Neural cell (in vitro differentiated cells): ENCODE measurements at regions not wholly inside any gene's neighbourhood (a gene's known extent, or its start where the extent isn't known, plus 50 kb on each side); places are given as distances from the start of the nearest gene placed in this dataset.
"Not testable (repeated sequence)": the region's sequence is repeated elsewhere in the genome, so short reads cannot be mapped to it uniquely, and the experiment has no call there.

Experiments
- H2AFZ ChIP-seq: fragments of 200-600, 300-800 bp; sonication (generic), shearing (Covaris generic); 2 replicates; pipeline ENCODE4 v1.6.0; 2014; ENCODE audit warnings: low read depth, mild to moderate bottlenecking, antibody characterized with exemption, low read length, moderate library complexity
- H3F3A ChIP-seq: fragments of 200-600 bp; shearing (Covaris generic); 2 replicates; pipeline ENCODE4 v1.6.1; 2016; ENCODE audit warnings: mild to moderate bottlenecking, moderate library complexity, mixed read lengths, antibody characterized with exemption, low read length; ENCODE audit not compliant: insufficient read depth, poor library complexity, severe bottlenecking
- H3K27ac ChIP-seq: fragments of 200-600, 300-800 bp; sonication (generic), shearing (Covaris generic); 2 replicates; pipeline ENCODE4 v1.5.1; 2014; ENCODE audit warnings: mild to moderate bottlenecking, low read length, moderate library complexity
- H3K27me3 ChIP-seq: fragments of 300-800, 200-600 bp; sonication (generic), shearing (Covaris generic); 2 replicates; pipeline ENCODE4 v1.6.0; 2014; ENCODE audit warnings: mild to moderate bottlenecking, low read depth, low read length, moderate library complexity; ENCODE audit not compliant: insufficient read depth
- H3K36me3 ChIP-seq: fragments of 300-800, 200-600 bp; sonication (generic), shearing (Covaris generic); 2 replicates; pipeline ENCODE4 v1.5.1; 2014; ENCODE audit warnings: mild to moderate bottlenecking, antibody characterized with exemption, low read length, moderate library complexity; ENCODE audit not compliant: insufficient read depth
- H3K4me2 ChIP-seq: fragments of 300-800, 200-600 bp; sonication (generic), shearing (Covaris generic); 2 replicates; pipeline ENCODE4 v1.6.0; 2014; ENCODE audit warnings: mild to moderate bottlenecking, low read length
- H3K4me3 ChIP-seq: fragments of 300-800, 200-600 bp; sonication (generic), shearing (Covaris generic); 2 replicates; pipeline ENCODE4 v1.5.1; 2014; ENCODE audit warnings: mild to moderate bottlenecking, low read length, moderate library complexity
- H3K79me2 ChIP-seq: fragments of 200-600 bp; shearing (Covaris generic); replicated peaks from 2 replicates; pipeline ENCODE4 v1.6.0; 2014; ENCODE audit warnings: mild to moderate bottlenecking, low read length, moderate library complexity; ENCODE audit not compliant: insufficient read depth
- H3K9ac ChIP-seq: fragments of 300-800, 200-600 bp; sonication (generic), shearing (Covaris generic); 2 replicates; pipeline ENCODE4 v1.6.1; 2016; ENCODE audit warnings: mild to moderate bottlenecking, low read length, mixed read lengths
- H3K9me2 ChIP-seq: fragments of 200-600 bp; shearing (Covaris generic); 2 replicates; pipeline ENCODE4 v1.6.1; 2016; ENCODE audit warnings: mild to moderate bottlenecking, low read length, mixed read lengths; ENCODE audit not compliant: insufficient read depth
- H3K9me3 ChIP-seq: fragments of 200-600, 300-800 bp; sonication (generic), shearing (Covaris generic); 2 replicates; pipeline ENCODE4 v1.6.1; 2016; ENCODE audit warnings: mild to moderate bottlenecking, mixed run types, low read length, moderate library complexity, mixed read lengths
- H4K20me1 ChIP-seq: fragments of 200-600 bp; shearing (Covaris generic); 2 replicates; pipeline ENCODE4 v1.6.1; 2016; ENCODE audit warnings: mild to moderate bottlenecking, mixed run types; ENCODE audit not compliant: insufficient read depth
- CTCF ChIP-seq: fragments of 450-650 bp; IDR thresholded peaks from 2 replicates; pipeline ENCODE4 v1.5.1; 2014; ENCODE audit warnings: antibody characterized with exemption, mild to moderate bottlenecking, moderate library complexity; ENCODE audit not compliant: poor library complexity, severe bottlenecking
- EP300 ChIP-seq: fragments of 450-650 bp; conservative IDR thresholded peaks from 2 replicates; pipeline ENCODE4 v1.6.1; 2014; ENCODE audit warnings: antibody characterized with exemption, mild to moderate bottlenecking, moderate library complexity; ENCODE audit not compliant: poor library complexity, severe bottlenecking
- EZH2 ChIP-seq: fragments of 200-600, 300-800 bp; shearing (Covaris generic), sonication (generic); IDR thresholded peaks from 2 replicates; pipeline ENCODE4 v1.6.1; 2014; ENCODE audit warnings: antibody characterized with exemption, low read length, borderline replicate concordance, mild to moderate bottlenecking; ENCODE audit not compliant: insufficient read depth, poor library complexity, severe bottlenecking
- POLR2AphosphoS5 ChIP-seq: IDR thresholded peaks from 2 replicates; pipeline ENCODE4 v1.6.1; 2012
- RAD21 ChIP-seq: fragments of 450-650 bp; conservative IDR thresholded peaks from 2 replicates; pipeline ENCODE4 v1.6.1; 2014; ENCODE audit warnings: antibody characterized with exemption, mild to moderate bottlenecking, moderate library complexity
- REST ChIP-seq: IDR thresholded peaks from 2 replicates; pipeline ENCODE4 v1.6.1; 2012; ENCODE audit warnings: borderline replicate concordance
- SMC3 ChIP-seq: fragments of 450-650 bp; conservative IDR thresholded peaks from 2 replicates; pipeline ENCODE4 v1.6.1; 2014; ENCODE audit warnings: antibody characterized with exemption, mild to moderate bottlenecking, moderate library complexity; ENCODE audit not compliant: poor library complexity
- TAF1 ChIP-seq: IDR thresholded peaks from 2 replicates; pipeline ENCODE4 v1.6.1; 2012; ENCODE audit warnings: low read depth

- H3K9me2 ChIP-seq: no peaks in the 10 kb centered on the region
- no peak overlapping the region for H3K4me3 ChIP-seq
- no peak overlapping the region for H3K4me2 ChIP-seq
- no peaks in the 10 kb centered on the region for H3F3A ChIP-seq
- no peaks in the 10 kb centered on the region for H3K79me2 ChIP-seq
- no peaks in the 10 kb centered on the region for H3K36me3 ChIP-seq
- no peaks in the 10 kb centered on the region for H3K9me3 ChIP-seq
- TF ChIP-seq CTCF (no peak), EZH2 (no peak), RAD21 (no peak), SMC3 (no peak), TAF1 (no peak), REST (no peak), POLR2AphosphoS5 (no peak), EP300 (no peak)
- H3K9ac ChIP-seq: no peak overlapping the region
- no peak overlapping the region for H3K27ac ChIP-seq
- no peaks in the 10 kb centered on the region for H3K27me3 ChIP-seq
- no peak overlapping the region for H2AFZ ChIP-seq
- H4K20me1 ChIP-seq: no peaks in the 10 kb centered on the region
Measured at GRCh38 chr4:126513596-126513995, 1119.2 kb upstream of the INTU start.

- H3K27me3 ChIP-seq: no peaks in the 10 kb centered on the region
- H3K79me2 ChIP-seq: no peaks in the 10 kb centered on the region
- no peak overlapping the region for H2AFZ ChIP-seq
- no peak overlapping the region for H3K27ac ChIP-seq
- no peaks in the 10 kb centered on the region for H4K20me1 ChIP-seq
- no peak for TF ChIP-seq EP300
- TF ChIP-seq REST: no peak
- no peak for TF ChIP-seq POLR2AphosphoS5
- no peak for TF ChIP-seq RAD21
- no peak overlapping the region for H3K4me3 ChIP-seq
- no peaks in the 10 kb centered on the region for H3F3A ChIP-seq
- H3K4me2 ChIP-seq: no peak overlapping the region
- no peaks in the 10 kb centered on the region for H3K9me3 ChIP-seq
- no peaks in the 10 kb centered on the region for H3K9me2 ChIP-seq
- H3K9ac ChIP-seq: no peak overlapping the region
- H3K36me3 ChIP-seq: no peaks in the 10 kb centered on the region
Measured at GRCh38 chr4:126520731-126521130, 1112.0 kb upstream of the INTU start.

- not testable (repeated sequence) for H3K9me3 ChIP-seq, H3K27me3 ChIP-seq, H3K9me2 ChIP-seq
Measured at GRCh38 chr4:126525400-126525799, 1107.4 kb upstream of the INTU start.

More at GRCh38 chr4:126525400-126525799, 1107.4 kb upstream of the INTU start:
- H3K9ac ChIP-seq, H3K79me2 ChIP-seq, H3K4me3 ChIP-seq, H3K36me3 ChIP-seq, H3K4me2 ChIP-seq, H3K27ac ChIP-seq, H2AFZ ChIP-seq, H3F3A ChIP-seq, H4K20me1 ChIP-seq: not testable (repeated sequence)
